GM18868 (cell line): ENCODE measurements at regions not wholly inside any gene's neighbourhood (a gene's known extent, or its start where the extent isn't known, plus 50 kb on each side); places are given as distances from the start of the nearest gene placed in this dataset.

Experiments
- ATAC-seq: cut with Tn5 transposase; IDR thresholded peaks from one replicate; pipeline ENCODE4 v1.9.1; 2021; ENCODE audit warnings: mild to moderate bottlenecking, moderate library complexity; ENCODE audit not compliant: unreplicated experiment

GRCh38 chr12:126843915-126844669 lies 1422.9 kb upstream of the TMEM132C start:
- ATAC-seq = no peak

- ATAC-seq = no peak
These were observed 1419.9 kb upstream of the TMEM132C start for GRCh38 chr12:126847005-126847629.

- ATAC-seq = no peak
These were observed 1411.2 kb upstream of the TMEM132C start for GRCh38 chr12:126855768-126856167.

GRCh38 chr12:126856958-126857357 lies 1410.0 kb upstream of the TMEM132C start:
- ATAC-seq = no peak

GRCh38 chr12:126858560-126858959 lies 1408.4 kb upstream of the TMEM132C start:
- ATAC-seq = no peak

GRCh38 chr12:126860210-126860609 lies 1406.8 kb upstream of the TMEM132C start:
- ATAC-seq = no peak

- no peak for ATAC-seq
These were observed 1404.5 kb upstream of the TMEM132C start for GRCh38 chr12:126862500-126862899.

GRCh38 chr12:126869644-126870043 lies 1397.3 kb upstream of the TMEM132C start:
- no peak for ATAC-seq

GRCh38 chr12:126873701-126874100 lies 1393.3 kb upstream of the TMEM132C start:
- no peak for ATAC-seq

GRCh38 chr12:126874427-126875026 lies 1392.4 kb upstream of the TMEM132C start:
- ATAC-seq = peak; percentile 97

GRCh38 chr12:126879842-126880241 lies 1387.1 kb upstream of the TMEM132C start:
- no peak for ATAC-seq

GRCh38 chr12:126883697-126884096 lies 1383.3 kb upstream of the TMEM132C start:
- ATAC-seq = no peak

- no peak for ATAC-seq
These were observed 1377.5 kb upstream of the TMEM132C start for GRCh38 chr12:126889501-126889900.

GRCh38 chr12:126890097-126890496 lies 1376.9 kb upstream of the TMEM132C start:
- no peak for ATAC-seq

GRCh38 chr12:126891789-126892188 lies 1375.2 kb upstream of the TMEM132C start:
- ATAC-seq = no peak

GRCh38 chr12:126895951-126896913 lies 1370.7 kb upstream of the TMEM132C start:
- ATAC-seq = no peak

GRCh38 chr12:126897102-126897501 lies 1369.9 kb upstream of the TMEM132C start:
- no peak for ATAC-seq

- no peak for ATAC-seq
These were observed 1369.2 kb upstream of the TMEM132C start for GRCh38 chr12:126897778-126898177.

- ATAC-seq = no peak
These were observed 1368.4 kb upstream of the TMEM132C start for GRCh38 chr12:126898562-126898961.

GRCh38 chr12:126899926-126900792 lies 1366.8 kb upstream of the TMEM132C start:
- no peak for ATAC-seq
